Esophagus muscularis mucosa (tissue), 4 donors: ENCODE measurements at regions not wholly inside any gene's neighbourhood (a gene's known extent, or its start where the extent isn't known, plus 50 kb on each side); places are given as distances from the start of the nearest gene placed in this dataset.

Experiments used
- DNase-seq: peaks from one replicate; pipeline ENCODE4 v3.0.0-alpha.2; 2017; ENCODE audit errors: extremely low spot score
- H3K27ac ChIP-seq, 4 donors: fragments of 200-600 bp; sonication (generic); replicated peaks in 1 of 4; 1 replicate in 3 of 4; 2 replicates in 1 of 4; pipeline ENCODE4 v1.5.1; 2016 to 2019; ENCODE audit warnings: mild to moderate bottlenecking in 1 of 4
- H3K27me3 ChIP-seq, 4 donors: fragments of 200-600 bp; sonication (generic); one replicate each; pipeline versions ENCODE4 v1.5.1 to v1.6.0; 2016 to 2019
- H3K36me3 ChIP-seq, 4 donors: fragments of 200-600 bp; sonication (generic); one replicate each; pipeline ENCODE4 v1.5.1; 2016 to 2019
- H3K4me1 ChIP-seq, 4 donors: fragments of 200-600 bp; sonication (generic); one replicate each; pipeline ENCODE4 v1.5.1; 2016 to 2019
- H3K4me3 ChIP-seq, 4 donors: fragments of 200-600 bp; sonication (generic); 1 replicate in 2 of 4; 2 replicates in 2 of 4; pipeline ENCODE4 v1.5.1; 2016 to 2019; ENCODE audit warnings: mild to moderate bottlenecking in 4 of 4, moderate library complexity in 1 of 4
- H3K9me3 ChIP-seq, 4 donors: fragments of 200-600 bp; sonication (generic); 1 replicate in 3 of 4; 2 replicates in 1 of 4; pipeline ENCODE4 v1.5.1; 2016 to 2019
- EP300 ChIP-seq: sonication (generic); formaldehyde crosslinking; IDR thresholded peaks from one replicate; pipeline ENCODE4 v1.6.1; 2017; ENCODE audit warnings: antibody characterized with exemption
- POLR2A ChIP-seq: fragments of 450-650 bp; IDR thresholded peaks from one replicate; pipeline ENCODE4 v1.6.1; 2017; ENCODE audit warnings: antibody characterized with exemption, moderate library complexity, mild to moderate bottlenecking, low read depth
- POLR2AphosphoS5 ChIP-seq, 2 donors: sonication (generic); formaldehyde crosslinking; IDR thresholded peaks; one replicate each; pipeline ENCODE4 v1.6.1; 2017; ENCODE audit warnings: antibody characterized with exemption in 2 of 2
- WGBS: methylation state at CpG from one replicate; pipeline ENCODE4 v1.1.5; 2018; 5-methylcytosine and 5-hydroxymethylcytosine counted together
- intact Hi-C: fragments of 100-400 bp; cut with DNase I; formaldehyde crosslinking; loops from one replicate; pipeline ENCODE4 v1.15.1; 2023
- TF ChIP-seq, protein P1 (sequence below), 3 experiments: fragments of 200-600 bp in 2 of 3; fragments of 450-650 bp in 1 of 3; sonication (generic) in 2 of 3; IDR thresholded peaks; one replicate each; pipeline ENCODE4 v1.5.1; 2017 to 2019; ENCODE audit warnings: antibody characterized with exemption in 3 of 3, mild to moderate bottlenecking in 2 of 3, moderate library complexity in 1 of 3

DNA sequence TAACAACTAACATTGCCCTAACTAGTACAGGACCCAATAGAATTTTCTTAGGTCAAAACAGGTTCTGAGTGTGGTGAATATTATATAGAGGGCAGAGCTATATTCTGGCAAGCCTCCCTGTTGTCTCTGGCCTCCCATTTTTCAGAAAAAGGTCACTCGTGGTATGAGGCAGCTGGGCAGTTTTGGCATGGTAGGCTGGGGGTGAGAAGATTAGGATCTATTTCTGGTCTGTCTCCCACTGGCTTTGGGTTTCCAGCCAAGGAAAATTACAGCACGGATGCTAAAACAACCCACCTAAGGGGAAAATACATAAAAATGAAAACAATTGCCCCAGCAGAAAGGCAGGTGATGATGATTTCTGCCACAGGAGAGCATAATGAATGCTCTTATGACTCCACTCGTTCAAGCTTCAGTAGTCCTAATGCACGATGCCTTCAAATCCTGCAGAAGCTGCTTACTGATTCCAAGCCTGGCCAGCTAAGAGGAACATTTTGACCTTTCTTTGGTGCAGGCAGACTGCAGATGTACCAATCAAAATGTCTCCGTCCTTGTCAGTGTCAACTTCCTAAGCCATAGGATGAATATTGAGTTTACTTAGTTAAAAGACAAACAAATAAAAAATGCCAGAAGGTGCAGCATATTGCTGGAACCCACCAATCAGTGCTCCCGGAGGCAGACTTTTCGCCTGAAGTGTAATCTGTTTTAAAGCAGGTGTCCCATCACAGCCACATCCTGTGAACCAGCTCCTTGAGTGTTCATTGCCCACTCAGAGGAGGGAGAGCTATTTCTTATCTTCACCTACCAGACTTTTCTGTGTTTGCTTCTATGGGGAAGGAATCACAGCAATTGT, 435.4 kb downstream of the ZSWIM6 start:
- no peak overlapping the region for H3K4me3 ChIP-seq
- TF ChIP-seq, protein P1, sequence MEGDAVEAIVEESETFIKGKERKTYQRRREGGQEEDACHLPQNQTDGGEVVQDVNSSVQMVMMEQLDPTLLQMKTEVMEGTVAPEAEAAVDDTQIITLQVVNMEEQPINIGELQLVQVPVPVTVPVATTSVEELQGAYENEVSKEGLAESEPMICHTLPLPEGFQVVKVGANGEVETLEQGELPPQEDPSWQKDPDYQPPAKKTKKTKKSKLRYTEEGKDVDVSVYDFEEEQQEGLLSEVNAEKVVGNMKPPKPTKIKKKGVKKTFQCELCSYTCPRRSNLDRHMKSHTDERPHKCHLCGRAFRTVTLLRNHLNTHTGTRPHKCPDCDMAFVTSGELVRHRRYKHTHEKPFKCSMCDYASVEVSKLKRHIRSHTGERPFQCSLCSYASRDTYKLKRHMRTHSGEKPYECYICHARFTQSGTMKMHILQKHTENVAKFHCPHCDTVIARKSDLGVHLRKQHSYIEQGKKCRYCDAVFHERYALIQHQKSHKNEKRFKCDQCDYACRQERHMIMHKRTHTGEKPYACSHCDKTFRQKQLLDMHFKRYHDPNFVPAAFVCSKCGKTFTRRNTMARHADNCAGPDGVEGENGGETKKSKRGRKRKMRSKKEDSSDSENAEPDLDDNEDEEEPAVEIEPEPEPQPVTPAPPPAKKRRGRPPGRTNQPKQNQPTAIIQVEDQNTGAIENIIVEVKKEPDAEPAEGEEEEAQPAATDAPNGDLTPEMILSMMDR (IDR thresholded peaks at IDR 0.05): no peak
- no peak for TF ChIP-seq POLR2A
- 62% methylated on average over 7 of the region's 7 CpGs for WGBS
- H3K4me1 ChIP-seq: no peaks in the 10 kb centered on the region
- H3K9me3 ChIP-seq: peaks cover 0 to 7% (median 1%) of the 10 kb centered on the region in 4 donors
- H3K27me3 ChIP-seq: no peaks in the 10 kb centered on the region
- no peaks in the 10 kb centered on the region for H3K36me3 ChIP-seq
- intact Hi-C loops: no loop called here
- peak; percentile 53 for DNase-seq
- no peak overlapping the region for H3K27ac ChIP-seq

- no peaks in the 10 kb centered on the region for H3K4me1 ChIP-seq
- no peaks in the 10 kb centered on the region for H3K27me3 ChIP-seq
- H3K36me3 ChIP-seq: no peaks in the 10 kb centered on the region
- intact Hi-C loops: no loop called here
- TF ChIP-seq, protein P1 (IDR thresholded peaks at IDR 0.05): peak in 1 of 3 experiments; percentile 22
- no peak for TF ChIP-seq EP300
- H3K27ac ChIP-seq: no peak overlapping the region
- no peak overlapping the region for H3K4me3 ChIP-seq
- 98% methylated on average over 4 of the region's 5 CpGs for WGBS
- H3K9me3 ChIP-seq: peaks cover 0 to 6% (median 0%) of the 10 kb centered on the region in 4 donors
- no peak for DNase-seq
Measured at GRCh38 chr5:61768692-61769281, 436.7 kb downstream of the ZSWIM6 start.

GRCh38 chr5:61771062-61771461, 439.0 kb downstream of the ZSWIM6 start:
- DNase-seq: no peak
- Histone ChIP-seq H3K27ac (no peak overlapping the region), H3K4me1 (no peaks in the 10 kb centered on the region), H3K9me3 (no peaks in the 10 kb centered on the region), H3K4me3 (no peak overlapping the region), H3K36me3 (no peaks in the 10 kb centered on the region), H3K27me3 (no peaks in the 10 kb centered on the region)
- TF ChIP-seq EP300: no peak
- WGBS: 79% methylated on average over 10 of the region's 10 CpGs
- intact Hi-C loops: no loop called here

DNA sequence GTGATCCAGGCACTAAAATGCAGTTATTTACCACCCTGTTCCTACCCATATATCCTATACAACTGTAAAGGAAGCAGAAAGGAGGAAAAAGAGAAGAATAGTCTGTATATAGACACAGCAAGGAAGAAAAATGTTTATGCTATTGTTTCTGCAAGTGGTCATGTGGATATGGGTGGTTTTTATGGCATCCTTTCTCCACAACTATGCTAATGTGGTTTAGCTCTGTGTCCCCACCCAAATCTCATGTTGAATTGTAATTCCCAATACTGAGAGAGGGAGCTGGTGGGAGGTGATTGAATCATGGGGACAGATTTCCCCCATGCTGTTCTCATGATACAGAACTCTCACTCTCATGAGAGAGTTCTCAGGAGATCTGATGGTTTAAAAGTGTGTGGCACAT, 439.8 kb downstream of the ZSWIM6 start:
- Histone ChIP-seq H3K27ac (no peak overlapping the region), H3K27me3 (no peaks in the 10 kb centered on the region), H3K9me3 (no peaks in the 10 kb centered on the region), H3K36me3 (no peaks in the 10 kb centered on the region), H3K4me1 (no peaks in the 10 kb centered on the region), H3K4me3 (no peak overlapping the region)
- no peak for DNase-seq
- intact Hi-C loops: no loop called here
- TF ChIP-seq EP300: no peak
- TF ChIP-seq POLR2A: no peak
- TF ChIP-seq, protein P1 (IDR thresholded peaks at IDR 0.05): no peak
- TF ChIP-seq POLR2AphosphoS5 (IDR thresholded peaks at IDR 0.05): no peak

DNA sequence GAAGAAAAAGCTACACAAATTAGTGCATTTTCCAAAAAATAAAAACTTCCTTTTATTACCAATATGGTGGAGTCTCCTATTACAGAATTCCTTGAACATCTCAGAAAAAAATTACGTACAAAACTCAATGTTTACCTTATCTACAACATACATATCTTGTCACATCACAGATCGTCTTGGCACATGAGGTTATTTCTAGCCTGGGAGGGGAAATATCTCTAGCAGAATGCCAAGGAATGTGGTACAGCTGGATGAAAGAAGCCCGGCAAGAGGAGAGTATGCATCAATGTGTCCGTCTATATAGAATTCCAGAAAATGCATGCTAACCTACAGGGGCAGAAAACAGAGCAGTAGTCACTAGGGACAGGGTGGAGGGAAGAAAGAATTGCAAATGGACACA, 443.8 kb downstream of the ZSWIM6 start:
- Histone ChIP-seq H3K27ac (no peak overlapping the region), H3K4me3 (no peak overlapping the region), H3K36me3 (no peaks in the 10 kb centered on the region), H3K27me3 (no peaks in the 10 kb centered on the region), H3K9me3 (no peaks in the 10 kb centered on the region), H3K4me1 (no peaks in the 10 kb centered on the region)
- intact Hi-C loops: no loop called here
- TF ChIP-seq POLR2AphosphoS5 (IDR thresholded peaks at IDR 0.05) (no peak), EP300 (no peak)
- TF ChIP-seq, protein P1 (IDR thresholded peaks at IDR 0.05): no peak
- WGBS: 52% methylated on average over 4 of the region's 4 CpGs
- DNase-seq: no peak
